GM12865 (cell line): ENCODE measurements at regions not wholly inside any gene's neighbourhood (a gene's known extent, or its start where the extent isn't known, plus 50 kb on each side); places are given as distances from the start of the nearest gene placed in this dataset.

Experiments
- DNase-seq: peaks from one replicate; pipeline ENCODE4 v3.0.0; 2010; ENCODE audit warnings: low read depth
- H3K4me3 ChIP-seq: 2 replicates; pipeline ENCODE4 v1.5.1; 2011; ENCODE audit warnings: mild to moderate bottlenecking, low read depth, low read length, control low read depth
- TF ChIP-seq, protein P1 (sequence below): IDR thresholded peaks from 2 replicates; pipeline ENCODE4 v1.5.1; 2011; ENCODE audit warnings: low read length, control low read depth, low read depth, inconsistent platforms; ENCODE audit not compliant: insufficient read depth; ENCODE audit errors: missing control alignments

DNA sequence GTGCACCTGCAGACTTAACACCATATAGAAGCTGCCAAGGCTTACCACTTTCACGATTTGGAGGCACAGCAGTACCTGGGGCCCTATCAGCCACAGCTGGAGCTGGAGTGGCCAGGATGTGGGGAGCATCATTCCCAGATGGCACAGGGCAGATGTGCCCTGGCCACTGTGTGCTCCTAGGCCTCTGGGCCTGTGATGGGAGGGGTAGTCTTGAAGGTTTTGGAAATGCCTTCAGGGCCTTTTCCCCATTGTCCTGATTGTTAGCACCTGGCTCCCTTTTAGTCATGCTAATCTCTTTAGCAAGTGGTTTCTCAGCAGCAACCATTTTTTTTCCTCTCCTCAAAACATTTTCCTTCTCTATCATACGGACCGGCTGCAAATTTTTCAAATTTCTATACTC lies 490.2 kb downstream of the RAB28 start:
- no peak overlapping the region for H3K4me3 ChIP-seq
- no peak for DNase-seq
- TF ChIP-seq, protein P1, sequence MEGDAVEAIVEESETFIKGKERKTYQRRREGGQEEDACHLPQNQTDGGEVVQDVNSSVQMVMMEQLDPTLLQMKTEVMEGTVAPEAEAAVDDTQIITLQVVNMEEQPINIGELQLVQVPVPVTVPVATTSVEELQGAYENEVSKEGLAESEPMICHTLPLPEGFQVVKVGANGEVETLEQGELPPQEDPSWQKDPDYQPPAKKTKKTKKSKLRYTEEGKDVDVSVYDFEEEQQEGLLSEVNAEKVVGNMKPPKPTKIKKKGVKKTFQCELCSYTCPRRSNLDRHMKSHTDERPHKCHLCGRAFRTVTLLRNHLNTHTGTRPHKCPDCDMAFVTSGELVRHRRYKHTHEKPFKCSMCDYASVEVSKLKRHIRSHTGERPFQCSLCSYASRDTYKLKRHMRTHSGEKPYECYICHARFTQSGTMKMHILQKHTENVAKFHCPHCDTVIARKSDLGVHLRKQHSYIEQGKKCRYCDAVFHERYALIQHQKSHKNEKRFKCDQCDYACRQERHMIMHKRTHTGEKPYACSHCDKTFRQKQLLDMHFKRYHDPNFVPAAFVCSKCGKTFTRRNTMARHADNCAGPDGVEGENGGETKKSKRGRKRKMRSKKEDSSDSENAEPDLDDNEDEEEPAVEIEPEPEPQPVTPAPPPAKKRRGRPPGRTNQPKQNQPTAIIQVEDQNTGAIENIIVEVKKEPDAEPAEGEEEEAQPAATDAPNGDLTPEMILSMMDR, result no peak

DNA sequence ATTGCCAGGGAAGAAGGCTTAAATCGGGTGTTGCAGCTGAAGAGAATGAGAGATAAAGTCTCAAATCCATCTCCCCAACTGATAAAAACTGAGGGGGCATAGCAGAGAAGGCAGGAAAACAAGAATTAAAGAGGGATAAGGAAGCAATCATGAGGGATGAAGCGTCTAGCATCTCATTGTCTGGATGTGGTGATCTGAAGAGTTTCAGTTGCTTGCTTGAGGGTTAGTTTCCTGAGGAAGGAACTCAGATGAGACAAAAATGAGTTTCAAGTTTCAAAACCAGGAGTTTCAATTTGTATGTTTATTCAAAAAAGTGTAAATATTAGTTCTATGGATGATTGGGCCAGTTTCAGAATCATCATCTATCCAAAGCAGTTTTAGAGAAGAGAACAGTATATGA lies 496.9 kb downstream of the RAB28 start:
- H3K4me3 ChIP-seq, result no peak overlapping the region
- DNase-seq, result no peak
- TF ChIP-seq, protein P1, result no peak

DNA sequence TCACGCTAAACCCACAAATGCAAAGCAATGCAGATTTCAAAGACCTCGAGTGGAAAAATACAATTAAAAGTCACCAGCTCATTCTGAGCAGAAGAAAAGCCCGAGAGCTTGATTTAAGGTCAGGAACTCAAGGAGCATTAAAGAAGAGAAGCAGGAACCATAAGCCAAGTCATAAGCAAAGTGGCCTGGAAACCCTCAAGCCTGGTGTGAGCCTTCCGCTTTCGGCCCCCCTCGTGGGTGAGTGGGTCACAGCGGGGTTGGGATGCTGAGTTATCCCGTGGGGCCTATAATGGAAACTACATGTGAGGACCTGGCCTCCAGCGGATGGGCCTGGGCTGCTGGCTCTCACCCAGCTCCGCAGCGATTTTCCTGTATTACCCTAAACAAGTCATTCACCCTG lies 504.3 kb downstream of the RAB28 start:
- TF ChIP-seq, protein P1, result no peak
- no peak overlapping the region for H3K4me3 ChIP-seq
- DNase-seq, result no peak

DNA sequence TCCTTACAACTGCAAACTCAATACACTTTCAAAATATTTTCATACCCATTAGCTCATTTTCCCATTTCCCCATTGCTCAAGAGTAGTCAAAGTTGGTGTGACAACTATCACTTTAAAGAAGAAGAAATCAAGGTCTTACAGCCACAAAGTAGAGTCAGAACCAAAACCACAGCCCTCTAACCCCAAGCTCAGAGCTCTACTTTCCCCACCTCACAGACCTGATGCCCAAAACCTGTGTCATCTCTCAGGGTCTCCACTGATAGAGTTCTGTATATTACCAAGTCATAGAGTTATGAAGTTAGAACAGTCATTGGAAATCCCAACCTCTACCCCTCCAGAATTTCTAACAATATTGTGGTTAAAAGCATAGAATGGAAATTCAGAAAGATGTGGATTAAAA lies 505.8 kb downstream of the RAB28 start:
- H3K4me3 ChIP-seq, result no peak overlapping the region
- no peak for DNase-seq
- TF ChIP-seq, protein P1, result no peak

DNA sequence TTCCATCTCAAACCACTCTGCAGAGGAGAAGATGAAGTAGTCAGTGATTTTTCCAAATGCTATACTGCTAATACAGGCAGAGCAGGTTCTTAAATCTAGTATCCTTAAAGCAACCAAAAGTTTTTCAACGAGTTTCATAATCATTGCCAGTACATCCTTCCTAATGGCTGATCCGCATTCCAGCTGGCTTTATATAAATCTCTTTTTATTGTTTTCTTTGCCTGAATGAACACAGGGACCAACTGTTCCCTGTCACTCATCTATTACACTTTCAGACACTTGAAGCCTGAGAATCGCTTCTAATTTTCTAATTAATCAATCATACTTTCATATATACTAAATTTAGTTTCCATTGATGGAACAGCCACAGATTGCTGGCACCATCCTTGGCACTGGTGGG lies 508.6 kb downstream of the RAB28 start:
- DNase-seq, result no peak
- no peak overlapping the region for H3K4me3 ChIP-seq
- TF ChIP-seq, protein P1, result no peak

DNA sequence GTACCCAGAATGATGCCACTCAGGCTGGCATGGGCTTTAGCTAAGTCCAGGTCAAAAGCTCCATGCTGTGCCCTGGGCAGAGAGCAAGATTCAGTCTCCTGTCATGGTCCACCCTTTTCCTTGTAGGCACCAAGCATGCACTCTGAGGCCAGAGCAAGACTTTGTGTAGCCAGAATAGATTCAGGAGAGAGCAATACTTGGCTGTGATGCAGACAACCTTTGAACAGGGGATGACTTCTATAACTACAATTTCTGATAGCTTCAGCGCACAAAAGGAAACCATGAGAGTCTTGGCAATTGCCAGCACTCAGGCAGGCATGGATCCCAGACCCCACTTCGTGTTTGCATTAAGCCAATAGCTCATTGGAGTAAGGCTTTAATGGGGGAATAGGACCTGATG lies 510.6 kb downstream of the RAB28 start:
- DNase-seq, result no peak
- H3K4me3 ChIP-seq, result no peak overlapping the region
- TF ChIP-seq, protein P1, result no peak

DNA sequence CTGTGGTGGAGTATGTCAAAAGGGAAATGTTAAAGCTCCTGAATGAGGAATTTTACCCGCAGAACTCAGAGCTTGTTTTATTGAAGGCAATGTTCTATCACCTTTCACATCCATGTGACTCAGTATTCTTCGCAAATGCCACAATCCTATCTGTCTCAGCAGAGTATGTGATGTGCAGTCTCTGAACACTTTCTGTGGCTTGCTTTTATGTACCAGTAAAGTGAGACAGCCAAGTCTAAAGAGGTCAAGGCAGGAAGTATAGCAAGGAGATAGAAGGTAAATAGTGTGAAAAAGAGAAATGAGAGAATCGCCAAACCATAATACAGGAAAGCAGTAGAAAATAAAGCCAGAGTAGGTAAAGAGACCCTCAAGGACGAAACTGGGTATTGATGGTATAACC lies 515.8 kb downstream of the RAB28 start:
- TF ChIP-seq, protein P1, result no peak
- DNase-seq, result no peak
- no peak overlapping the region for H3K4me3 ChIP-seq
